ENCODE measurements at regions not wholly inside any gene's neighbourhood (a gene's known extent, or its start where the extent isn't known, plus 50 kb on each side); places are given as distances from the start of the nearest gene placed in this dataset.

- no peak overlapping the region for H3K4me3 ChIP-seq (ENCODE audit: low read length)
- no peak for TF ChIP-seq CTCF (conservative IDR thresholded peaks at IDR 0.05; ENCODE audit: low read length)
- DNase-seq (ENCODE audit: low read depth), result no peak
Observed at GRCh38 chr12:107931761-107932160, 157.3 kb downstream of the ASCL4 start.

- DNase-seq (ENCODE audit: low read depth), result no peak
- H3K4me3 ChIP-seq (ENCODE audit: low read length), result no peak overlapping the region
- TF ChIP-seq CTCF (conservative IDR thresholded peaks at IDR 0.05; ENCODE audit: low read length), result no peak
Observed at GRCh38 chr12:107938446-107938845, 163.9 kb downstream of the ASCL4 start.

GRCh38 chr12:107948391-107948945, 174.0 kb downstream of the ASCL4 start:
- no peak for DNase-seq (ENCODE audit: low read depth)
- TF ChIP-seq CTCF (conservative IDR thresholded peaks at IDR 0.05; ENCODE audit: low read length), result no peak
- no peak overlapping the region for H3K4me3 ChIP-seq (ENCODE audit: low read length)

- DNase-seq (ENCODE audit: low read depth), result no peak
- no peak overlapping the region for H3K4me3 ChIP-seq (ENCODE audit: low read length)
- no peak for TF ChIP-seq CTCF (conservative IDR thresholded peaks at IDR 0.05; ENCODE audit: low read length)
Observed at GRCh38 chr12:107951024-107951423, 176.5 kb downstream of the ASCL4 start.

- H3K4me3 ChIP-seq (ENCODE audit: low read length), result no peak overlapping the region
- TF ChIP-seq CTCF (conservative IDR thresholded peaks at IDR 0.05; ENCODE audit: low read length), result no peak
- no peak for DNase-seq (ENCODE audit: low read depth)
Observed at GRCh38 chr12:107955966-107956643, 173.0 kb upstream of the WSCD2 start.

GRCh38 chr12:107957459-107957858, 171.6 kb upstream of the WSCD2 start:
- H3K4me3 ChIP-seq (ENCODE audit: low read length), result no peak overlapping the region
- no peak for TF ChIP-seq CTCF (conservative IDR thresholded peaks at IDR 0.05; ENCODE audit: low read length)
- no peak for DNase-seq (ENCODE audit: low read depth)

- TF ChIP-seq CTCF (conservative IDR thresholded peaks at IDR 0.05; ENCODE audit: low read length), result no peak
- no peak for DNase-seq (ENCODE audit: low read depth)
Observed at GRCh38 chr12:107963635-107964034, 165.5 kb upstream of the WSCD2 start.

More at GRCh38 chr12:107963635-107964034, 165.5 kb upstream of the WSCD2 start:
- no peak overlapping the region for H3K4me3 ChIP-seq (ENCODE audit: low read length)
